ENCODE measurements at regions not wholly inside any gene's neighbourhood (a gene's known extent, or its start where the extent isn't known, plus 50 kb on each side); places are given as distances from the start of the nearest gene placed in this dataset.

GRCh38 chrX:150038315-150038714 lies 100.0 kb upstream of the EOLA2 start:
- DNase-seq (ENCODE audit: low spot score in 2 of 2), result no peak
- TF ChIP-seq CTCF (IDR thresholded peaks at IDR 0.05) (no peak), POLR2AphosphoS5 (IDR thresholded peaks at IDR 0.05) (no peak), POLR2A (IDR thresholded peaks at IDR 0.05) (no peak)
- Histone ChIP-seq H3K27me3 (peaks cover 0 to 2% of the 10 kb centered on the region in 2 donors), H3K9me3 (peaks cover 0 to 19% of the 10 kb centered on the region in 2 donors), H3K36me3 (no peaks in the 10 kb centered on the region), H3K4me1 (no peaks in the 10 kb centered on the region), H3K27ac (no peak overlapping the region), H3K4me3 (no peak overlapping the region)
- intact Hi-C loops (cut with DNase I; ENCODE audit: low total_unique reads), result no loop called here

- no peak overlapping the region for H3K27ac ChIP-seq
- TF ChIP-seq CTCF (IDR thresholded peaks at IDR 0.05) (no peak), POLR2A (IDR thresholded peaks at IDR 0.05) (no peak)
- peaks cover 0 to 19% of the 10 kb centered on the region in 2 donors for H3K9me3 ChIP-seq
- no peaks in the 10 kb centered on the region for H3K27me3 ChIP-seq
- no peaks in the 10 kb centered on the region for H3K4me1 ChIP-seq
- no peak overlapping the region for H3K4me3 ChIP-seq
- H3K36me3 ChIP-seq, result no peaks in the 10 kb centered on the region
- no peak for DNase-seq (ENCODE audit: low spot score in 2 of 2)
- intact Hi-C loops (cut with DNase I; ENCODE audit: low total_unique reads), result no loop called here
Observed at GRCh38 chrX:150038986-150039599, 100.8 kb upstream of the EOLA2 start.

GRCh38 chrX:150041208-150041607 lies 102.9 kb upstream of the EOLA2 start:
- no peak overlapping the region for H3K27ac ChIP-seq
- no peaks in the 10 kb centered on the region for H3K4me1 ChIP-seq
- no peaks in the 10 kb centered on the region for H3K36me3 ChIP-seq
- no peak overlapping the region for H3K4me3 ChIP-seq
- TF ChIP-seq CTCF (IDR thresholded peaks at IDR 0.05), result no peak
- TF ChIP-seq POLR2A (IDR thresholded peaks at IDR 0.05), result no peak
- DNase-seq (ENCODE audit: low spot score in 2 of 2), result no peak
- intact Hi-C loops (cut with DNase I; ENCODE audit: low total_unique reads), result no loop called here
- H3K27me3 ChIP-seq, result no peaks in the 10 kb centered on the region
- H3K9me3 ChIP-seq, result peaks cover 0 to 7% of the 10 kb centered on the region in 2 donors

GRCh38 chrX:150044556-150044955 lies 106.3 kb upstream of the EOLA2 start:
- Histone ChIP-seq H3K27ac (no peak overlapping the region), H3K9me3 (peaks cover 0 to 7% of the 10 kb centered on the region in 2 donors), H3K27me3 (peaks cover 0 to 9% of the 10 kb centered on the region in 2 donors), H3K4me3 (no peak overlapping the region), H3K4me1 (no peaks in the 10 kb centered on the region), H3K36me3 (no peaks in the 10 kb centered on the region)
- intact Hi-C loops (cut with DNase I; ENCODE audit: low total_unique reads), result no loop called here
- TF ChIP-seq CTCF (IDR thresholded peaks at IDR 0.05), result no peak
- TF ChIP-seq POLR2A (IDR thresholded peaks at IDR 0.05), result no peak
- no peak for TF ChIP-seq POLR2AphosphoS5 (IDR thresholded peaks at IDR 0.05)
- no peak for DNase-seq (ENCODE audit: low spot score in 2 of 2)

- no peaks in the 10 kb centered on the region for H3K36me3 ChIP-seq
- H3K4me1 ChIP-seq, result no peaks in the 10 kb centered on the region
- no peak for DNase-seq (ENCODE audit: low spot score in 2 of 2)
- H3K27me3 ChIP-seq, result peaks cover 0 to 13% of the 10 kb centered on the region in 2 donors
- no peak overlapping the region for H3K4me3 ChIP-seq
- no peaks in the 10 kb centered on the region for H3K9me3 ChIP-seq
- H3K27ac ChIP-seq, result no peak overlapping the region
- TF ChIP-seq CTCF (IDR thresholded peaks at IDR 0.05) (no peak), POLR2A (IDR thresholded peaks at IDR 0.05) (no peak), POLR2AphosphoS5 (IDR thresholded peaks at IDR 0.05) (no peak)
- intact Hi-C loops (cut with DNase I; ENCODE audit: low total_unique reads), result no loop called here
Observed at GRCh38 chrX:150047818-150048217, 109.5 kb upstream of the EOLA2 start.
